PC-9 (cell line): ENCODE measurements at regions not wholly inside any gene's neighbourhood (a gene's known extent, or its start where the extent isn't known, plus 50 kb on each side); places are given as distances from the start of the nearest gene placed in this dataset.

Source experiments
- BruUV-seq: library from RNA; stranded (reverse); fragments of 400-500 nt; replicated peaks from 2 replicates; lab custom pipeline; 2021; lab: Mats Ljungman, UMichigan
- CTCF ChIA-PET: fragments of 300-600 bp; sonication (Branson Sonifier 250); formaldehyde crosslinking; loops from one replicate; lab custom pipeline; 2022; ENCODE audit warnings: antibody characterized with exemption; lab: Charles Lee
- POLR2A ChIA-PET: fragments of 300-600 bp; sonication (Branson Sonifier 250); formaldehyde crosslinking; loops from one replicate; lab custom pipeline; 2022; ENCODE audit warnings: antibody characterized with exemption; ENCODE audit not compliant: unreplicated experiment; lab: Charles Lee
- DNase-seq, 2 experiments: peaks; one replicate each; pipeline versions ENCODE4 v3.0.0 to v3.0.0-alpha.2; 2015 to 2022; ENCODE audit warnings: mixed read lengths in 1 of 2
- H2AFZ ChIP-seq: fragments of 200-600 bp; sonication (generic); 2 replicates; pipeline ENCODE4 v1.8.1; 2017; ENCODE audit warnings: antibody characterized with exemption
- H3F3A ChIP-seq: fragments of 200-600 bp; sonication (generic); 2 replicates; pipeline ENCODE4 v1.8.1; 2017; ENCODE audit warnings: antibody characterized with exemption, mild to moderate bottlenecking, low read depth; ENCODE audit not compliant: insufficient read depth
- H3K27ac ChIP-seq: fragments of 200-600 bp; sonication (generic); 2 replicates; pipeline ENCODE4 v1.6.1; 2016; ENCODE audit warnings: mixed run types
- H3K27me3 ChIP-seq: fragments of 200-600 bp; sonication (generic); 2 replicates; pipeline ENCODE4 v1.6.1; 2016; ENCODE audit warnings: low read depth, mixed run types; ENCODE audit not compliant: insufficient read depth
- H3K36me3 ChIP-seq: fragments of 200-600 bp; sonication (generic); 2 replicates; pipeline ENCODE4 v1.6.1; 2016; ENCODE audit warnings: low read depth, mixed run types
- H3K4me1 ChIP-seq: fragments of 200-600 bp; sonication (generic); replicated peaks from 2 replicates; pipeline ENCODE4 v1.6.1; 2016; ENCODE audit warnings: mixed run types; ENCODE audit not compliant: insufficient read depth
- H3K4me2 ChIP-seq: fragments of 200-600 bp; sonication (generic); 2 replicates; pipeline ENCODE4 v1.6.1; 2017; ENCODE audit warnings: mixed run types
- H3K4me3 ChIP-seq: fragments of 200-600 bp; sonication (generic); 2 replicates; pipeline ENCODE4 v1.6.1; 2016; ENCODE audit warnings: mixed run types
- H3K79me2 ChIP-seq: fragments of 200-600 bp; sonication (generic); 2 replicates; pipeline ENCODE4 v1.6.1; 2017; ENCODE audit warnings: low read depth, mixed run types
- H3K9me2 ChIP-seq: fragments of 200-600 bp; sonication (generic); 2 replicates; pipeline ENCODE4 v1.8.1; 2017; ENCODE audit warnings: mild to moderate bottlenecking; ENCODE audit not compliant: insufficient read depth
- H3K9me3 ChIP-seq: fragments of 200-600 bp; sonication (generic); 2 replicates; pipeline ENCODE4 v1.8.1; 2016; ENCODE audit warnings: low read depth; ENCODE audit not compliant: insufficient read depth
- H4K20me1 ChIP-seq: fragments of 200-600 bp; sonication (generic); 2 replicates; pipeline ENCODE4 v1.8.1; 2017; ENCODE audit not compliant: insufficient read depth
- CTCF ChIP-seq: fragments of 200-600 bp; sonication (generic); conservative IDR thresholded peaks from 2 replicates; pipeline ENCODE4 v1.6.1; 2017; ENCODE audit warnings: mixed run types, antibody characterized with exemption, mild to moderate bottlenecking, moderate library complexity
- EZH2 ChIP-seq: fragments of 200-600 bp; sonication (generic); IDR thresholded peaks from 2 replicates; pipeline ENCODE4 v1.8.0; 2017; ENCODE audit warnings: antibody characterized with exemption, low read depth
- intact Hi-C: fragments of 100-400 bp; cut with micrococcal nuclease; formaldehyde crosslinking; loops from one replicate; pipeline ENCODE4 v1.10.0; 2022; ENCODE audit not compliant: unreplicated experiment

- CTCF ChIA-PET, result no interaction called here
- H3K4me3 ChIP-seq, result no peak overlapping the region
- BruUV-seq, result no TSS peak
- no peaks in the 10 kb centered on the region for H3K9me3 ChIP-seq
- H4K20me1 ChIP-seq, result no peaks in the 10 kb centered on the region
- no peak overlapping the region for H2AFZ ChIP-seq
- H3K36me3 ChIP-seq, result no peaks in the 10 kb centered on the region
- no peak overlapping the region for H3K27ac ChIP-seq
- H3K4me1 ChIP-seq, result peaks cover 3% of the 10 kb centered on the region; the same call in 1 of the 2 replicates
- no peaks in the 10 kb centered on the region for H3K27me3 ChIP-seq
- H3K79me2 ChIP-seq, result no peaks in the 10 kb centered on the region
- DNase-seq, result no peak
- H3K9me2 ChIP-seq, result no peaks in the 10 kb centered on the region
- H3F3A ChIP-seq, result no peaks in the 10 kb centered on the region
- H3K4me2 ChIP-seq, result no peak overlapping the region
- TF ChIP-seq EZH2, result no peak
- TF ChIP-seq CTCF, result no peak
- intact Hi-C loops, result no loop called here
- POLR2A ChIA-PET, result no interaction called here
Measured at GRCh38 chr9:14418301-14418940, 104.5 kb upstream of the NFIB start.

- no peaks in the 10 kb centered on the region for H3K9me2 ChIP-seq
- no peak overlapping the region for H3K4me2 ChIP-seq
- no peak overlapping the region for H3K4me3 ChIP-seq
- no peaks in the 10 kb centered on the region for H3K36me3 ChIP-seq
- ChIA-PET CTCF (no interaction called here), POLR2A (no interaction called here)
- H4K20me1 ChIP-seq, result no peaks in the 10 kb centered on the region
- H3K9me3 ChIP-seq, result no peaks in the 10 kb centered on the region
- peak in 1 of 2 experiments; percentile 38 for DNase-seq
- H3K4me1 ChIP-seq, result no peaks in the 10 kb centered on the region
- no peak overlapping the region for H3K27ac ChIP-seq
- no TSS peak for BruUV-seq
- H2AFZ ChIP-seq, result no peak overlapping the region
- H3F3A ChIP-seq, result no peaks in the 10 kb centered on the region
- no peaks in the 10 kb centered on the region for H3K27me3 ChIP-seq
- H3K79me2 ChIP-seq, result no peaks in the 10 kb centered on the region
- intact Hi-C loops, result no loop called here
- no peak for TF ChIP-seq EZH2
- TF ChIP-seq CTCF, result no peak
Measured at GRCh38 chr9:14417237-14417636, 103.3 kb upstream of the NFIB start.

GRCh38 chr9:14415947-14416346 is 102.0 kb upstream of the NFIB start:
- no peak for DNase-seq
- Histone ChIP-seq H3K27me3 (no peaks in the 10 kb centered on the region), H4K20me1 (no peaks in the 10 kb centered on the region), H3K9me3 (no peaks in the 10 kb centered on the region), H3K4me3 (no peak overlapping the region), H3K4me1 (no peaks in the 10 kb centered on the region), H3K27ac (no peak overlapping the region), H3F3A (no peaks in the 10 kb centered on the region), H2AFZ (no peak overlapping the region), H3K79me2 (no peaks in the 10 kb centered on the region), H3K4me2 (no peak overlapping the region), H3K36me3 (no peaks in the 10 kb centered on the region), H3K9me2 (no peaks in the 10 kb centered on the region)
- ChIA-PET CTCF (interaction anchor here (0.6 kb wide), 1 partner anchor 958 kb away, joined by 3 read pairs; no protein-coding TSS in a partner anchor), POLR2A (no interaction called here)
- TF ChIP-seq CTCF (no peak), EZH2 (no peak)
- no TSS peak for BruUV-seq
- intact Hi-C loops, result no loop called here
